ENCODE measurements at regions not wholly inside any gene's neighbourhood (a gene's known extent, or its start where the extent isn't known, plus 50 kb on each side); places are given as distances from the start of the nearest gene placed in this dataset.

DNA sequence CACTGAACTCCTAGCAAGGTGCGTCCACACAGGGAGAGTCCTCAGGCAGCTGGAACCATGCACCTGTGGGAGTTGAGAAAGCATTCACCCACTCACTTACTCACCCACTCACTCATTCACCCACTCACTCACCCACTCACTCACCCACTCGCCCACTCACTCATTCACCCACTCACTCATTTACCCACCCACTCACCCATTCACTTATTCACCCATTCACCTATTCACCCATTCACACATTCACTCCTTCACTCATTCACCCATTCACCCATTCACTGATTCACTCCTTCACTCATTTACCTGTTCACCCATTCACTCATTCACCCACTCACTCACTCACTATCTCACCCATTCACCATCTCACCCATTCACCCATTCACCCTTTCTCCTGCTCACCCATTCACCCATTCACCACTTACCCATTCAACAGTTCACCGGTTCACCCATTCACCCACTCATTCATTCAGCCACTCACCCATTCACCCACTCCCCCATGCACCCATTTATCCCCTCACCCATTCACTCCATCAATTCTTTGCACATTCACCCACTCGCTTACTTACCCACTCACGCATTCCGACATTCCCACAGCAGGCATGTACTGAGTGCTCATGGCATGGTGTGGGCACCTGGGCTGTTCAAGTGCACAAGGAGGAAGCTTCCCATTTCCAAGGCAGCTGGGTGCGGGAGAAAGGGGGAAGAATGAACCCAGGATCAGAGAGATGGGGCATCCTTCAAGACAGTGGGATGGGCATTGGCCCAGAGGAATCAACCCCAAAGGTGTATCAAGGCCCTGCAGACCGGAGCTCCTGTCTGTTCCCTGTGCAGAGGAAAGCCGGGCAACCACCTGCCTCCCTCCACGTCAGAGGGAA, 135.2 kb upstream of the C14orf180 start:
- no peak for DNase-seq (ENCODE audit: low read depth)
- TF ChIP-seq CTCF (conservative IDR thresholded peaks at IDR 0.05; ENCODE audit: low read length), result no peak
- H3K4me3 ChIP-seq (ENCODE audit: low read length), result no peak overlapping the region

DNA sequence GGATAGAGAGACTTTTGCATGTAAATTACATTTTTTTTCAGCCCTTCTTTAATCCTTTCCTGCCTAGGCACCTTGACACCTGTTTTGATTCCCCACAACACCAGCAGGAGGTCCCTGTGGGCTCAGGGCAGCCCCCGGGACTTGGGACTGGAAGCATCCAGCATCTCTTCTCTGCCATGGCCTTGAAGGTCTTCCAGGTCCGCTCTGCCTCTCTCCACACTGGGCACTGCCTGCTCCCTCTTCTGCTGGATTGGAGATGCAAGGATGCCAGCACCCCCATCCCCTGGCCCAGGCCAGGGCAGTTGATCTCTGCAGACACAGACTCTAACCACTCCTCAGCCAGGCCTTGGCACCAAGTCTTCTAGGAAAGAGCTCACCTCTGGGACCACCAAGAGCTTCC, 134.5 kb upstream of the C14orf180 start:
- H3K4me3 ChIP-seq (ENCODE audit: low read length), result no peak overlapping the region
- no peak for TF ChIP-seq CTCF (conservative IDR thresholded peaks at IDR 0.05; ENCODE audit: low read length)
- no peak for DNase-seq (ENCODE audit: low read depth)

- no peak overlapping the region for H3K4me3 ChIP-seq (ENCODE audit: low read length)
- no peak for TF ChIP-seq CTCF (conservative IDR thresholded peaks at IDR 0.05; ENCODE audit: low read length)
- no peak for DNase-seq (ENCODE audit: low read depth)
Measured at GRCh38 chr14:104445832-104446381, 133.7 kb upstream of the C14orf180 start.

DNA sequence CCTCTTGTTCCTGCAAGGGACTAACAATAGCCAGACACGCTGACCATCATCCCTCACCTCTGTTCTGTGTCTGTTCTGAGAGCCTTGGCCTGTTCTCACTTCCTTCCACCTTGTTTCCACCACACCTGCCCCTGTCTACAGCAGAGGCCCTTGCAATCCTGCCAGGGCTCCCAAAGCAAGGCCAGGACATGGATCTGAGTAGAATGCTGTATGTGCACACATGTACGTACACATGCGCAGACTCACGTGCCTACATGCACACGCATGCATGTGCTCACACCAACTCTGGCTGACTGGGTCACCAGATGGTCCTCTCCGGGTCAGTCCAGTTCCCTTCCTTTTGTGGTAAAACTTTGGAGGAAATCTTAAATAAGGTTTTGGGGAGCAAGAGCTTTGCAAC, 133.0 kb upstream of the C14orf180 start:
- no peak for TF ChIP-seq CTCF (conservative IDR thresholded peaks at IDR 0.05; ENCODE audit: low read length)
- H3K4me3 ChIP-seq (ENCODE audit: low read length), result no peak overlapping the region
- DNase-seq (ENCODE audit: low read depth), result no peak

GRCh38 chr14:104447750-104448149, 131.8 kb upstream of the C14orf180 start:
- H3K4me3 ChIP-seq (ENCODE audit: low read length), result no peak overlapping the region
- no peak for TF ChIP-seq CTCF (conservative IDR thresholded peaks at IDR 0.05; ENCODE audit: low read length)
- no peak for DNase-seq (ENCODE audit: low read depth)

- H3K4me3 ChIP-seq (ENCODE audit: low read length), result no peak overlapping the region
- DNase-seq (ENCODE audit: low read depth), result no peak
- no peak for TF ChIP-seq CTCF (conservative IDR thresholded peaks at IDR 0.05; ENCODE audit: low read length)
Measured at GRCh38 chr14:104448321-104448720, 131.2 kb upstream of the C14orf180 start.

- H3K4me3 ChIP-seq (ENCODE audit: low read length), result no peak overlapping the region
- DNase-seq (ENCODE audit: low read depth), result no peak
- TF ChIP-seq CTCF (conservative IDR thresholded peaks at IDR 0.05; ENCODE audit: low read length), result no peak
Measured at GRCh38 chr14:104448721-104449120, 130.8 kb upstream of the C14orf180 start.

Measured in AG10803 (cell line).